WTC11 (cell line): ENCODE measurements at regions not wholly inside any gene's neighbourhood (a gene's known extent, or its start where the extent isn't known, plus 50 kb on each side); places are given as distances from the start of the nearest gene placed in this dataset.

Experiments used
- CREM ChIP-seq: sonication (generic); formaldehyde crosslinking; IDR thresholded peaks from 2 replicates; pipeline ENCODE4 v1.8.1; 2022; ENCODE audit warnings: mild to moderate bottlenecking, missing genetic modification reagents, moderate library complexity
- SOX15 ChIP-seq: fragments of 250-450 bp; sonication (Bioruptor Pico); IDR thresholded peaks from 2 replicates; pipeline ENCODE4 v1.9.0; 2021; ENCODE audit warnings: mild to moderate bottlenecking
- TF ChIP-seq, protein P1 (sequence below): fragments of 200-600 bp; IDR thresholded peaks from 2 replicates; pipeline ENCODE4 v1.8.0; 2022; ENCODE audit warnings: antibody characterized with exemption
- TF ChIP-seq, protein P2 (sequence below): sonication (generic); formaldehyde crosslinking; IDR thresholded peaks from 2 replicates; pipeline ENCODE4 v1.8.1; 2023; ENCODE audit warnings: mild to moderate bottlenecking, missing genetic modification reagents, moderate library complexity
- TF ChIP-seq, protein P3 (sequence below): sonication (generic); formaldehyde crosslinking; IDR thresholded peaks from 2 replicates; pipeline ENCODE4 v1.8.1; 2023; ENCODE audit warnings: mild to moderate bottlenecking, missing genetic modification reagents, borderline replicate concordance

DNA sequence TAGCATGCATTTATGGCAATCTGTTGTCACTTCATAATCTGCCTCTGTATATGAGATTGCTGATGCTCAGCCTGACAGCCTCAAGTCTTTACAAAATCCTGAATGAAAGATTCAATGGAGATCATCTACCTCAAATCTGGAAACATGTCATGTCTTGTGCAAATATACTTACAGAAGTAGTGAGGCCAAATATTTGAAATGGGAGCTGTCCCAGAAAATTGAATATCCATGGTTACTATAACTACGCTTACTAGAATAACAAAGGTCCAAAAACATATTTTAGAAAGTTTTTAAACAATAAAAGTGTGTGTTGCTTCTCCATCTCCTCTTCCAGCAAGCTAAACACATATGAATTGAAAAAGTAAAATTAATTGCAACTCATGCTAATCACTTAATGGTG is 133.2 kb upstream of the DPH6 start:
- TF ChIP-seq SOX15 (CRISPR knock-in tag) (no peak), CREM (CRISPR knock-in tag) (no peak)
- TF ChIP-seq, protein P1, sequence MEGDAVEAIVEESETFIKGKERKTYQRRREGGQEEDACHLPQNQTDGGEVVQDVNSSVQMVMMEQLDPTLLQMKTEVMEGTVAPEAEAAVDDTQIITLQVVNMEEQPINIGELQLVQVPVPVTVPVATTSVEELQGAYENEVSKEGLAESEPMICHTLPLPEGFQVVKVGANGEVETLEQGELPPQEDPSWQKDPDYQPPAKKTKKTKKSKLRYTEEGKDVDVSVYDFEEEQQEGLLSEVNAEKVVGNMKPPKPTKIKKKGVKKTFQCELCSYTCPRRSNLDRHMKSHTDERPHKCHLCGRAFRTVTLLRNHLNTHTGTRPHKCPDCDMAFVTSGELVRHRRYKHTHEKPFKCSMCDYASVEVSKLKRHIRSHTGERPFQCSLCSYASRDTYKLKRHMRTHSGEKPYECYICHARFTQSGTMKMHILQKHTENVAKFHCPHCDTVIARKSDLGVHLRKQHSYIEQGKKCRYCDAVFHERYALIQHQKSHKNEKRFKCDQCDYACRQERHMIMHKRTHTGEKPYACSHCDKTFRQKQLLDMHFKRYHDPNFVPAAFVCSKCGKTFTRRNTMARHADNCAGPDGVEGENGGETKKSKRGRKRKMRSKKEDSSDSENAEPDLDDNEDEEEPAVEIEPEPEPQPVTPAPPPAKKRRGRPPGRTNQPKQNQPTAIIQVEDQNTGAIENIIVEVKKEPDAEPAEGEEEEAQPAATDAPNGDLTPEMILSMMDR, result no peak
- TF ChIP-seq, protein P2, sequence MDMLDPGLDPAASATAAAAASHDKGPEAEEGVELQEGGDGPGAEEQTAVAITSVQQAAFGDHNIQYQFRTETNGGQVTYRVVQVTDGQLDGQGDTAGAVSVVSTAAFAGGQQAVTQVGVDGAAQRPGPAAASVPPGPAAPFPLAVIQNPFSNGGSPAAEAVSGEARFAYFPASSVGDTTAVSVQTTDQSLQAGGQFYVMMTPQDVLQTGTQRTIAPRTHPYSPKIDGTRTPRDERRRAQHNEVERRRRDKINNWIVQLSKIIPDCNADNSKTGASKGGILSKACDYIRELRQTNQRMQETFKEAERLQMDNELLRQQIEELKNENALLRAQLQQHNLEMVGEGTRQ (CRISPR knock-in tag), result no peak
- TF ChIP-seq, protein P3, sequence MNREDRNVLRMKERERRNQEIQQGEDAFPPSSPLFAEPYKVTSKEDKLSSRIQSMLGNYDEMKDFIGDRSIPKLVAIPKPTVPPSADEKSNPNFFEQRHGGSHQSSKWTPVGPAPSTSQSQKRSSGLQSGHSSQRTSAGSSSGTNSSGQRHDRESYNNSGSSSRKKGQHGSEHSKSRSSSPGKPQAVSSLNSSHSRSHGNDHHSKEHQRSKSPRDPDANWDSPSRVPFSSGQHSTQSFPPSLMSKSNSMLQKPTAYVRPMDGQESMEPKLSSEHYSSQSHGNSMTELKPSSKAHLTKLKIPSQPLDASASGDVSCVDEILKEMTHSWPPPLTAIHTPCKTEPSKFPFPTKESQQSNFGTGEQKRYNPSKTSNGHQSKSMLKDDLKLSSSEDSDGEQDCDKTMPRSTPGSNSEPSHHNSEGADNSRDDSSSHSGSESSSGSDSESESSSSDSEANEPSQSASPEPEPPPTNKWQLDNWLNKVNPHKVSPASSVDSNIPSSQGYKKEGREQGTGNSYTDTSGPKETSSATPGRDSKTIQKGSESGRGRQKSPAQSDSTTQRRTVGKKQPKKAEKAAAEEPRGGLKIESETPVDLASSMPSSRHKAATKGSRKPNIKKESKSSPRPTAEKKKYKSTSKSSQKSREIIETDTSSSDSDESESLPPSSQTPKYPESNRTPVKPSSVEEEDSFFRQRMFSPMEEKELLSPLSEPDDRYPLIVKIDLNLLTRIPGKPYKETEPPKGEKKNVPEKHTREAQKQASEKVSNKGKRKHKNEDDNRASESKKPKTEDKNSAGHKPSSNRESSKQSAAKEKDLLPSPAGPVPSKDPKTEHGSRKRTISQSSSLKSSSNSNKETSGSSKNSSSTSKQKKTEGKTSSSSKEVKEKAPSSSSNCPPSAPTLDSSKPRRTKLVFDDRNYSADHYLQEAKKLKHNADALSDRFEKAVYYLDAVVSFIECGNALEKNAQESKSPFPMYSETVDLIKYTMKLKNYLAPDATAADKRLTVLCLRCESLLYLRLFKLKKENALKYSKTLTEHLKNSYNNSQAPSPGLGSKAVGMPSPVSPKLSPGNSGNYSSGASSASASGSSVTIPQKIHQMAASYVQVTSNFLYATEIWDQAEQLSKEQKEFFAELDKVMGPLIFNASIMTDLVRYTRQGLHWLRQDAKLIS (CRISPR knock-in tag), result no peak
